ENCODE measurements at regions not wholly inside any gene's neighbourhood (a gene's known extent, or its start where the extent isn't known, plus 50 kb on each side); places are given as distances from the start of the nearest gene placed in this dataset.

- DNase-seq (ENCODE audit: low read depth in 3 of 3, low spot score in 2 of 3), result no peak
Measured at GRCh38 chr17:69820876-69821473, 254.1 kb upstream of the KCNJ16 start.

- no peak for DNase-seq (ENCODE audit: low read depth in 3 of 3, low spot score in 2 of 3)
Measured at GRCh38 chr17:69822314-69822875, 252.6 kb upstream of the KCNJ16 start.

- no peak for DNase-seq (ENCODE audit: low read depth in 3 of 3, low spot score in 2 of 3)
Measured at GRCh38 chr17:69828087-69828486, 246.9 kb upstream of the KCNJ16 start.

DNA sequence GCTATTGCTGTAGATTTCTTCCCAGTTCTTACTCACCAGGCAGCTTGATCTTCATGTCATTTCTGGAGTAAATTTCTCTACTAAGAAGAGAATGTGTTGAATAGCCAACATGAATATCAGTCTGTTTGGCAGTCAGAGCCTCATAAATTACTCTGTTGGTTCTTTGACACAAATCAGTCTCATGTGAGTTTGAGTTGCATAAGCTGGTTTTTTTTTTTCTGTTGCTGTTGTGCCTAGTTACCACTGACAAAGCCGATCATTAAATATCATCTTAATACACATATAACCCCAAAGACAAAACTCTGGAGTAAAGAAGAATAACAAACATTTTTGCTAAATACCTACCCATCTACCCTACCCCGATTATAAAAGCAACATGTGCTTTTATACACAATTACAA lies 240.5 kb upstream of the KCNJ16 start:
- DNase-seq (ENCODE audit: low read depth in 3 of 3, low spot score in 2 of 3), result no peak

DNA sequence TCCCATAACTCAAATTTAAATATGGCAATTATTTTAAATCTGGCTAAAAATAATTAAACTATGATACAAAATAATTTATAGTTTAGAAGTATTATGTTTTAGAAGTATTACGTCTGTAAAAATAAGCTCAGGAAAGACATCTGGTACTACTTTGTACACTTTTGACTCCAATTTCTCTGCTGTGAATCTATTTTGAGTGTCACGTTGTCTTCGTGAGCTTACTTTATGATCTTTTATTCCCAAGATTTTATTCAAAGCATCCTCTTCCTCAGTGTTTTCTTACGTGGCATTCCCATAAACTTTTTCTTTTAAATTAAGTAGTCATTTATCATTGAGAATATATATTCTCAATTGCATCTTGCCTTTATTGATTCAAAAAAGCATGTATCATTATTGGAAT lies 223.3 kb upstream of the KCNJ16 start:
- no peak for DNase-seq (ENCODE audit: low read depth in 3 of 3, low spot score in 2 of 3)

- no peak for DNase-seq (ENCODE audit: low read depth in 3 of 3, low spot score in 2 of 3)
Measured at GRCh38 chr17:69853541-69854224, 221.3 kb upstream of the KCNJ16 start.

- DNase-seq (ENCODE audit: low read depth in 3 of 3, low spot score in 2 of 3), result no peak
Measured at GRCh38 chr17:69854225-69854780, 220.7 kb upstream of the KCNJ16 start.

DNA sequence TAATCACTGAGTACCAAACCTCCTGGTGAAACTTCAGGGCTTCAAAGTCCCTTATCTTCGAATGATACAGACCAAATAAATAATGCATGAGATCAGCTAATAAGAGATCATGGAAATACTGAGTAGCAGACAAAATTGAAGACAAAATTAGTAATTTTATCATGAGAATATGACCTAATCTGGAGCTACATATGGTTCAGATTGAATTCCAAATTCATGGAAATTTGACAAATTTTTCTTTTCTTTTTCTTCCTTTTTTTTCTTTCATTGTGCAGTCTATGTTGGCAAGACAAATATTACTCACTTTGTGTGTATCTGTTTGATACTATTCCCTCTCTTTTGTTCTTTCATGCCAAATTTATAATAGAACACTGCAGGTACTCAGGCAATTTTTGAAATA lies 218.1 kb upstream of the KCNJ16 start:
- no peak for DNase-seq (ENCODE audit: low read depth in 3 of 3, low spot score in 2 of 3)

- no peak for DNase-seq (ENCODE audit: low read depth in 3 of 3, low spot score in 2 of 3)
Measured at GRCh38 chr17:69857412-69857835, 217.6 kb upstream of the KCNJ16 start.

- no peak for DNase-seq (ENCODE audit: low read depth in 3 of 3, low spot score in 2 of 3)
Measured at GRCh38 chr17:69858460-69858859, 216.6 kb upstream of the KCNJ16 start.

- DNase-seq (ENCODE audit: low read depth in 3 of 3, low spot score in 2 of 3), result no peak
Measured at GRCh38 chr17:69860142-69860680, 214.8 kb upstream of the KCNJ16 start.

- no peak for DNase-seq (ENCODE audit: low read depth in 3 of 3, low spot score in 2 of 3)
Measured at GRCh38 chr17:69864462-69864861, 210.6 kb upstream of the KCNJ16 start.

GRCh38 chr17:69869667-69870066 lies 205.4 kb upstream of the KCNJ16 start:
- no peak for DNase-seq (ENCODE audit: low read depth in 3 of 3, low spot score in 2 of 3)

DNA sequence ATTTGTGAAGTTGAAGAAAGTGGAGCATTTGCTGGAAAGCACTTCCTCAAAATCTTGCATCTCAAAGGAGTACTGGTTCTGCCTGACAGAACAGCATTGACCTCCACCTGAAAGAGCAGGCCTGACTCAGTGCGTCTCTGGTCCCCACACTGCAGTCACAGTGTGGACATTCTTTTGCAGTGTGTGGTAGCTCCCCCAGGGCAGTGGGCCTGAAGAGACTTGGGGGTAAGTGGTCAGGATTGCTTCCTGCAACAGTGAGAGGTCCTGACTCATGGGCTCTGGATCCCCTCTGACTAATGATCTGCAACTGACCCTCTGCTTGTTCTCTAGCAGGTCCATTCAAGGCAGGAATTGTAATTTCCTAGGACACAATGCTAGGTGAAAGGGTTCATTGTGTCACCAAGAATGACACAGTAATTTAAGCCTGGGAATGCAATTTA lies 204.9 kb upstream of the KCNJ16 start:
- no peak for DNase-seq (ENCODE audit: low read depth in 3 of 3, low spot score in 2 of 3)

DNA sequence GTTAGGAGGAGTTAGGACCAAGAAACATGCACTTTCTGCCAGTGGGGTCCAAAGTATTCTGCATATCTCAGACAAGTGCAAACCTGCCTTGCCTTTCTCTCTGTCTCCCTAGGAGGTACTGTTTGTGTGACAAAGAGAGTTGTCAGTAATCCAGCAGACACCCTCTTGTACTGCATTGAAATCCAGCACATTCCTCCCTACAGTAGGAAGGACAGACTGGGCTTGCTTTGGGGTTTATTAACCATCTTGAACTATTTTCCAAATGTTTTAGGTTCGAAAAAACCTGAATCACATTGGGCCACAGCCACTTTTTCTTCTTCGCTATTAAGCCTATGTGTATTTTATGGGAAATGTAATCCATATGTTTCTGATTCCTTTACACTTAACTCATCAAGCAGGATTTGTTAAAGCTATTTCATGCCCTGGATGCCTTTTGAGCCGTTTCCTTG lies 204.2 kb upstream of the KCNJ16 start:
- no peak for DNase-seq (ENCODE audit: low read depth in 3 of 3, low spot score in 2 of 3)

DNA sequence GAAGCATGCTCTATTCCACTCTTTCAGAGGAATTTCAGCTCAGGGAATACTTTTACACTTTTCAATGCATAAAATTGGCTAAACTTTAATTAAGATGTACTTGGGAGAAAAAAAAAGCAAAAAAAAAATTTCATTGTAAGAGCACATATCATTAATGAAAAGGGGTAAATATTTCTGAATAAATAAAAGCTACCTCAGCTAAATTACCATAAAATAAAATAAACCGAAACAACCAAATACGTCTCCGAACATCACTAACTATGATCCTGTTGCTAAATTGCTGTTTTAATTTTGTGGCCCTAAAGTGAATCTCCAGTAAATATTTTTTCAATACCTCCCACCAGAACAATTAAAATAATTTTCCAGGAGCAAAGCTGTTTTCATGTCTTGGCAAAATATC lies 203.7 kb upstream of the KCNJ16 start:
- DNase-seq (ENCODE audit: low read depth in 3 of 3, low spot score in 2 of 3), result no peak

GRCh38 chr17:69872675-69873262 lies 202.3 kb upstream of the KCNJ16 start:
- DNase-seq (ENCODE audit: low read depth in 3 of 3, low spot score in 2 of 3), result no peak

DNA sequence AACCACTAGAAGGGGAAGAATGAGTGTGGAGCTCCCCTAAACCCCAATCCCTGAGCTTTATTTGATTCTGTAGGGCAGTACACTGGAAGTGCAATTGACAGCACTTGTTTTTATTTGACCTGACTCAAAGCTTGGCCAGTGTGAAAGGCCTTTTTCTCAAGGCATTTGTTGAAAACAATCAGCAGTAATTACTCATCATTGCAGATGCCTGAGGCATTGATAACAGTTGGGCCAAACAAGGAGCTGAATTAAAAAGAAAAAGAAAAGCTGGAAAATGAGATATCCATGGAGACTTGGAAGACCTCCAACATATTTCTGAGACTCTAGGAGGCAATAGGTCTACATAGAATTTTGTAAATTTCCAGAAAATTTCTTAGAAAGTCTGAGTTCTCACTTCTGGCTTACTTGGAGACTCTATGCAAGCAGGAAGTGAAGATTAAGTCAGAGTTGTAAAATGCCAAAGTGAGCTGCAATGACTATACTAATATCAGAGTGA lies 200.8 kb upstream of the KCNJ16 start:
- DNase-seq (ENCODE audit: low read depth in 3 of 3, low spot score in 2 of 3), result no peak

DNA sequence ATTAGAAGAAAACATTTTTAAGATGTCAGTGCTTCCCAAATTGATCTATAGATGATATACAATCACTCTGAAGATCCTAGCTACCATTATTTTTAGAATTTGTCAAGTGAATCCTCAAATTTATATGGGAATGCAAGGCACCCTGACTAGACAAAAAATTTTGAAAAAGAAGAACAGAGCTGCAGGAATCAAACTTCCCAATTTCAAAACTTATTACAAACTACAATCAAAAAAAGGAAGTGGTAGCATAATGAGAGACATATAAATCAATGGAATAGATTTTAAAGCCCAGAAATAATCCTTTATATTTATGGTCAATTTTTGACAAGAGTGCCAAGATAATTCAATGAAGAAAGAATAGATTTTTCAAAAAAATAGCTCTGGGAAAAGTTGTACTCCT lies 198.3 kb upstream of the KCNJ16 start:
- no peak for DNase-seq (ENCODE audit: low read depth in 3 of 3, low spot score in 2 of 3)

DNA sequence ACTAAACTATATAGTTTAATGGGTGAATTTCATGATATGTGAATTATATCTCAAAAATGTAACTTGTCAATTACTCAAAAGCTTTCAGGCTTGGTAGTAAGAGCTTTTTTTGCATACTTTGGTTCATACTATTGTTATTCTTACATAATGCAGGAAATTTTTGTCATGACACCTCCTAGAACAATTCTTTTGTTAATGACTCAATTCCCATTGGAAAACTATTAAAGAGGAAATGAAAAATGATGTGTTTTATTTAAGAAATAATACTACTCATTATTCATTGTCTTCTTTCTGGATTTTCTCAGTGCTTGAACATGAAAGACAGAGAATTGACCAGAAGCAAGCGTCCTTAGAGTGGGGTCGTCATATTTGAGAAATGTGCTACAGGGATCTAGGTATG lies 196.4 kb upstream of the KCNJ16 start:
- no peak for DNase-seq (ENCODE audit: low read depth in 3 of 3, low spot score in 2 of 3)

DNA sequence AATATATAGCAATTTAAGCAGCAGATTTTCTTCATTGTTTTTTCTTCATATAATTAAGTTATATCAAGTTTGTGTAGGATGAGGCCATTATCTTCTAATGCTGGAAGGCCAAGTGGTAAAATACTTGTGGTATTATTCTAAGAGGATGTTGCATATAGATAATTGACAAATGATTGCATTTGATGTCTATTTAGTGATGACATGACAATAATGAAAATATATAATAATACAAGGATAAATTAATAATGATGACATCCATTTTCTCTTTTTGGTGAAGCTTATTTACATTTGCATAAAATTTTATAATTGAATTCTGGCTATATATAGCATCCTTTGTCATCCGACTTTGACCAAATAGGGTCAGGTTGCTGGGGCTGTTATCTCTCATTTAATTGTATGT lies 195.4 kb upstream of the KCNJ16 start:
- DNase-seq (ENCODE audit: low read depth in 3 of 3, low spot score in 2 of 3), result no peak
